ENCODE measurements at regions not wholly inside any gene's neighbourhood (a gene's known extent, or its start where the extent isn't known, plus 50 kb on each side); places are given as distances from the start of the nearest gene placed in this dataset.

- Mint-ChIP-seq H3K9me3 (no peaks in the 10 kb centered on the region), H3K36me3 (no peaks in the 10 kb centered on the region), H3K27ac (no peak overlapping the region), H3K4me1 (peaks cover 12% of the 10 kb centered on the region), H3K4me3 (no peak overlapping the region)
- ATAC-seq (no peak), DNase-seq (ENCODE audit: low spot score in 2 of 2) (no peak)
Measured at GRCh38 chr13:48790966-48791365, 137.2 kb downstream of the CYSLTR2 start.

DNA sequence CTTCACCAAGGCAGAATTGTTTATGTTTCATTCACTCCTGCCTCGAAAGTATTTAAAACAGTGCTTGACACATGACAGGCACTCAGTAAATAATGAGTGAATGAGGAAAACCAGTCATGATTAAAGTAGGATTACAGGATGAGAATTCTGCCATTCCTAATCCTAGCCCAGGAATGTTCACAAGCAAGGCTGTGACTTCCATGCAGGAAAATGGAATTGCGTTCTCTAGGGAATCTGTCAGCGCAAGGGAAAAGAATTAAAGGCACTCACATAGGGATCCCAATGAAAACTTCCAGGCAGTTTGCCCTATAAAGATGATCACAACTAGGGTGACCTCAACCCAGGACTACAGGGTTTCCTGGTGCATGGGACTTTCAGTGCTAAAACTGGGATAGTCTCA, 143.4 kb downstream of the CYSLTR2 start:
- no peaks in the 10 kb centered on the region for H3K36me3 Mint-ChIP-seq
- DNase-seq (ENCODE audit: low spot score in 2 of 2), result no peak
- ATAC-seq, result no peak
- H3K27ac Mint-ChIP-seq, result no peak overlapping the region
- peaks cover 16% of the 10 kb centered on the region for H3K4me1 Mint-ChIP-seq
- no peak overlapping the region for H3K4me3 Mint-ChIP-seq
- no peaks in the 10 kb centered on the region for H3K9me3 Mint-ChIP-seq

DNA sequence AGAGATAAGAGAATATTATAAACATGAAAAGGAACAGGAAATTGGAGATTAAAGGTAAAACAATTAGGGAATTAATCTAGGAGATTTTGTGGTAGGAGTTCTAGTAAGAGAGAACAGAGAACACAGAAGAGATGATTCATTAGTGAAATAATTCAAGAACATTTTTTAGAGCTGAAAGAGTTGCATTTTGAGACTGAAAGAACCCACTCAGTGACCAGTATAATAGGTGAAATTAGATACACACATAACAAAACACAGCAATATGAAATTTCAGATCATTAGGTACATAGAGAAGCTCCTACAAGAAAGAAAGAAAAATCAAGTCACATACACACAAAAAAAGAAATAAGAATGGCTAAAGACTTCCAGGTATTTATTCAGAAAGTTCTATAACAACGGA, 144.0 kb downstream of the CYSLTR2 start:
- H3K36me3 Mint-ChIP-seq, result no peaks in the 10 kb centered on the region
- DNase-seq (ENCODE audit: low spot score in 2 of 2), result no peak

DNA sequence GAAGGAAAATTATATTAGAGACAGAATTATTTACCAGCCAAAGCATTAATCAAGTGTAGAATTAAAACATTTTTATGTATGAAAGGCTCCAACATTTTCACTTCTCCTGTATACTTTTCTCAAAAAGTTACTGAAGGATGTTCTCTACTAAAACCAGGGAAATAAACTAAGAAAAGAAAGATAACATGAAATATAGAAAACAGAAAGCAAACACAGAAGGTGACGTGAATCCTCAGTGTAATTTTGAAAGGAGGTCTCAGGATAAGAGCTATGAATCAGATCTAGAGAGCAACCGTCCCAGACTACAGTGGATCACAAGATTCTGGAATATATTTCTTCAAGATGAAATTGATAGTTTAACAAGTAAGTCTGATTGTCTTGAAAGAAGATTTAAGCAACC, 144.5 kb downstream of the CYSLTR2 start:
- no peak for DNase-seq (ENCODE audit: low spot score in 2 of 2)
- H3K9me3 Mint-ChIP-seq, result no peaks in the 10 kb centered on the region

More for the DNA sequence above, 144.0 kb downstream of the CYSLTR2 start:
- no peaks in the 10 kb centered on the region for H3K9me3 Mint-ChIP-seq
- H3K27ac Mint-ChIP-seq, result no peak overlapping the region
- ATAC-seq, result peak; percentile 51
- H3K4me1 Mint-ChIP-seq, result peaks cover 15% of the 10 kb centered on the region
- no peak overlapping the region for H3K4me3 Mint-ChIP-seq

DNA sequence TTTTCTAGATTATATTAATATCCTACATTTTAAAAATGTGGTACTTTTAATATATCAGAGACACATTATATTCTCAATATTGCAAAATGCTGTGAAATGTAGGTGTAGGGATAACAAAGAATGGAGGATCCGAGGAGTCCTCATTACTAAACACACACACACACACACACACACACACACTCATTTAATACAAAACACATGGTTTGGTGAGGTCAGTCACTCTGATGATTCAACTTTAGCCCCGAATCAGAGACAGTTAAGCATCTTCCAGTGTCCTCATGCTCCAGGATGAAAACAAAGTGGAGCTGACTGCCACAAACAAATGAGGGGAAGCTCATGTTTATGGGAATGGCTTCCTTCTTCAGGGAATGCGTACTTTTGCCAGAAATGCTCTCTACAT, 147.5 kb downstream of the CYSLTR2 start:
- peaks cover 27% of the 10 kb centered on the region for H3K4me1 Mint-ChIP-seq
- H3K9me3 Mint-ChIP-seq, result peaks cover 4% of the 10 kb centered on the region
- DNase-seq (ENCODE audit: low spot score in 2 of 2) (no peak), ATAC-seq (no peak)
- no peak overlapping the region for H3K27ac Mint-ChIP-seq
- no peaks in the 10 kb centered on the region for H3K36me3 Mint-ChIP-seq
- no peak overlapping the region for H3K4me3 Mint-ChIP-seq

More for the DNA sequence above, 144.5 kb downstream of the CYSLTR2 start:
- H3K4me3 Mint-ChIP-seq, result no peak overlapping the region
- H3K27ac Mint-ChIP-seq, result no peak overlapping the region
- ATAC-seq, result no peak
- H3K4me1 Mint-ChIP-seq, result peaks cover 15% of the 10 kb centered on the region
- no peaks in the 10 kb centered on the region for H3K36me3 Mint-ChIP-seq

- peak in 1 of 2 donors; percentile 58 for DNase-seq (ENCODE audit: low spot score in 2 of 2)
- Mint-ChIP-seq H3K36me3 (no peaks in the 10 kb centered on the region), H3K4me3 (peak overlapping the region; percentile 22), H3K9me3 (peaks cover 6% of the 10 kb centered on the region), H3K27ac (peak overlapping the region; percentile 36), H3K4me1 (peaks cover 23% of the 10 kb centered on the region)
- ATAC-seq, result peak; percentile 94
Measured at GRCh38 chr13:48804821-48805601, 151.3 kb downstream of the CYSLTR2 start.

- DNase-seq (ENCODE audit: low spot score in 2 of 2) (no peak), ATAC-seq (no peak)
- no peak overlapping the region for H3K27ac Mint-ChIP-seq
- no peaks in the 10 kb centered on the region for H3K36me3 Mint-ChIP-seq
- H3K4me1 Mint-ChIP-seq, result peaks cover 23% of the 10 kb centered on the region
- H3K4me3 Mint-ChIP-seq, result no peak overlapping the region
- peaks cover 6% of the 10 kb centered on the region for H3K9me3 Mint-ChIP-seq
Measured at GRCh38 chr13:48806522-48806921, 152.8 kb downstream of the CYSLTR2 start.

DNA sequence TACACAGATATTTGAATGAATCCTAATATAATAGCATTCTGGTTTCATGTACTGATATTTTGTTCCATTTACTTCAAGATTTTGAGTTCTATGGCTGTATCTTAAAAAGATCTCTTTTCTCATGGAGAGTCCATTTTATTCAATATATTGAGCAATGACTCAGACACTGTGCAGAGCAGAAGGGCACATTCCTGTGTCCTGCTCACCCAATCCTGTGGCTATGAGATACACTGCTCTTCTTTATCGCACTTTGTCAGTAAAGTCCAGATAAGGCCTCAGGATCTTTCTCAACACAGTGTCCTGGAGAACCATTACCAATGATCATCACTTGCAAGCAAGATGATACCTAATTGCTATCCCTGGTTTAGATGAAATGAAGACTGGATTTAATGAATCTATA, 155.0 kb downstream of the CYSLTR2 start:
- H3K9me3 Mint-ChIP-seq, result peaks cover 10% of the 10 kb centered on the region
- peaks cover 23% of the 10 kb centered on the region for H3K4me1 Mint-ChIP-seq
- H3K36me3 Mint-ChIP-seq, result no peaks in the 10 kb centered on the region
- ATAC-seq (no peak), DNase-seq (ENCODE audit: low spot score in 2 of 2) (no peak)
- H3K4me3 Mint-ChIP-seq, result no peak overlapping the region
- no peak overlapping the region for H3K27ac Mint-ChIP-seq

DNA sequence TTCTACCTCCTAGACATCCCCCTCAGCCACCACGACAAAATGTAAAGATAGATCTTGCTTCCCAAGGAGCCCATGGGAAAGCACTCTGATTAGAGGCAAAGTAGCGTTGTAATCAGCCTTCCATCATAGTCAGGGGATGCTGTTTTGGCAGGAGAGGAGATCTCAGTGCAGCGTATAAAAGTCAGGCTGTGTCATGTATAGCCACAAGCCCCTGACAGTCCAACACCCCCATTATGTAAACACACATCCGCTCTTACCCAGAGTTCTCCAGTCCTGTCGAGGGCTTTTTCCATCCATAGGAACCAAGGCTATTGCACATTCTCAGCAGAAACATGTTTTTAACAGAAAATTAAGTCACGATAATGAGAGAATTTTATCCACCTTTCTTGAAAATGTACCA, 156.3 kb downstream of the CYSLTR2 start:
- Mint-ChIP-seq H3K4me1 (peaks cover 21% of the 10 kb centered on the region), H3K36me3 (no peaks in the 10 kb centered on the region), H3K9me3 (peaks cover 6% of the 10 kb centered on the region), H3K4me3 (no peak overlapping the region), H3K27ac (no peak overlapping the region)
- ATAC-seq (no peak), DNase-seq (ENCODE audit: low spot score in 2 of 2) (no peak)

GRCh38 chr13:48813518-48813917, 159.8 kb downstream of the CYSLTR2 start:
- Mint-ChIP-seq H3K27ac (no peak overlapping the region), H3K4me1 (peaks cover 13% of the 10 kb centered on the region), H3K9me3 (peaks cover 3% of the 10 kb centered on the region), H3K4me3 (no peak overlapping the region), H3K36me3 (no peaks in the 10 kb centered on the region)
- no peak for DNase-seq (ENCODE audit: low spot score in 2 of 2)
- ATAC-seq, result no peak

- H3K36me3 Mint-ChIP-seq, result no peaks in the 10 kb centered on the region
- ATAC-seq, result no peak
- DNase-seq (ENCODE audit: low spot score in 2 of 2), result no peak
- H3K4me1 Mint-ChIP-seq, result peaks cover 13% of the 10 kb centered on the region
- H3K27ac Mint-ChIP-seq, result no peak overlapping the region
- H3K4me3 Mint-ChIP-seq, result peak overlapping the region; percentile 37
- peaks cover 3% of the 10 kb centered on the region for H3K9me3 Mint-ChIP-seq
Measured at GRCh38 chr13:48816700-48817099, 159.0 kb upstream of the FNDC3A start.

- Mint-ChIP-seq H3K36me3 (no peaks in the 10 kb centered on the region), H3K27ac (no peak overlapping the region), H3K4me3 (peak overlapping the region; percentile 37), H3K4me1 (peaks cover 13% of the 10 kb centered on the region), H3K9me3 (peaks cover 3% of the 10 kb centered on the region)
- DNase-seq (ENCODE audit: low spot score in 2 of 2) (no peak), ATAC-seq (peak; percentile 49)
Measured at GRCh38 chr13:48817166-48817802, 158.4 kb upstream of the FNDC3A start.

GRCh38 chr13:48818495-48819356, 157.0 kb upstream of the FNDC3A start:
- ATAC-seq (no peak), DNase-seq (ENCODE audit: low spot score in 2 of 2) (no peak)
- H3K4me1 Mint-ChIP-seq, result peaks cover 13% of the 10 kb centered on the region
- no peak overlapping the region for H3K4me3 Mint-ChIP-seq
- H3K9me3 Mint-ChIP-seq, result no peaks in the 10 kb centered on the region
- no peaks in the 10 kb centered on the region for H3K36me3 Mint-ChIP-seq
- no peak overlapping the region for H3K27ac Mint-ChIP-seq

DNA sequence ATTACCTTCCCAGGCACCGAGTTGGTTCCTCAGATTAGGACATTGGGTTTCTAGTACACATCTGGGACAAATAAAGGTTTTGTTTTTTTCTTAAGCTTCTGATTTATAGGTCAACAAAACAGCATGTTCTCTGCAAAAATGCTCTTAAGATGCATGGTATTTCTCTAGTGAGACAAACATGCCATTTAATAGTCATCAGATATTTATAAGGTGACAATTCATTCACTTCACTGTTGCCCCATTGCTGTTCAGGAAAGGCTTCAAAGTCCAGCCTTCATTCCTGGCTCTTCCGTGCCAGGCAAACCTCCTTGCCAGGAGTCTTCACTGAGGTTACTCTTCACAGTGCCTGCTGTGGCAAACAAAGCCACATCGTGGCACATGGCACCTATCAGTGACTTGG, 156.3 kb upstream of the FNDC3A start:
- ATAC-seq (no peak), DNase-seq (ENCODE audit: low spot score in 2 of 2) (no peak)
- no peak overlapping the region for H3K4me3 Mint-ChIP-seq
- no peaks in the 10 kb centered on the region for H3K9me3 Mint-ChIP-seq
- peak overlapping the region; percentile 5 for H3K27ac Mint-ChIP-seq
- H3K4me1 Mint-ChIP-seq, result peaks cover 13% of the 10 kb centered on the region
- no peaks in the 10 kb centered on the region for H3K36me3 Mint-ChIP-seq

GRCh38 chr13:48819899-48820298, 155.8 kb upstream of the FNDC3A start:
- ATAC-seq (no peak), DNase-seq (ENCODE audit: low spot score in 2 of 2) (no peak)
- Mint-ChIP-seq H3K27ac (peak overlapping the region; percentile 5), H3K9me3 (no peaks in the 10 kb centered on the region), H3K36me3 (no peaks in the 10 kb centered on the region), H3K4me3 (no peak overlapping the region), H3K4me1 (peaks cover 13% of the 10 kb centered on the region)

All from stimulated activated effector memory CD8-positive, alpha-beta T cell treated with anti-CD3 and anti-CD28 coated beads, Interleukin-12 subunit alpha, Interleukin-12 subunit beta, amount 100 ng/mL, for 72 hours (primary cell).